ENCODE measurements at regions not wholly inside any gene's neighbourhood (a gene's known extent, or its start where the extent isn't known, plus 50 kb on each side); places are given as distances from the start of the nearest gene placed in this dataset.

GRCh38 chr2:79453918-79454317 lies 58.9 kb upstream of the CTNNA2 start:
- DNase-seq (ENCODE audit: low read depth), result no peak

- no peak for DNase-seq (ENCODE audit: low read depth)
Observed at GRCh38 chr2:79452651-79453050, 60.2 kb upstream of the CTNNA2 start.

DNA sequence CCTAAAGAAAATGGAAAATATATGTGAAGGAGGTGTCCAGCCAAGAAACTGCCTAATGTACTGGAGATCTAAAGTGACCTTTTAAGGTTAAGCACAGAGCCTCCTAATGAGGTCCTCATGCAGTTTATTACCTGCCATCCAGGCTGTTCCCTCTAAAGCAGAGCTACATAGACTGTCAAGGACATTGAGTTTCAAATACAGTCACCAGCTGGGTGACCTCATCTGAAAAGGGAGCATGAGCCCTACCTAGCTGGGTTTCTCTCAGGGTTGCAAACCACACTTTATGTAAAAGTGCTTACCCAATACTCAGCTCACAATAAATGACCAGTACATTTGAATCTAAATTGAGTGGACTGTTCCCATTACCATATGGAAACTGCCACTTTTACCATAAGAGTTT lies 65.4 kb upstream of the CTNNA2 start:
- no peak for DNase-seq (ENCODE audit: low read depth)

GRCh38 chr2:79446313-79446712 lies 66.5 kb upstream of the CTNNA2 start:
- no peak for DNase-seq (ENCODE audit: low read depth)

GRCh38 chr2:79437433-79438267 lies 75.2 kb upstream of the CTNNA2 start:
- no peak for DNase-seq (ENCODE audit: low read depth)

DNA sequence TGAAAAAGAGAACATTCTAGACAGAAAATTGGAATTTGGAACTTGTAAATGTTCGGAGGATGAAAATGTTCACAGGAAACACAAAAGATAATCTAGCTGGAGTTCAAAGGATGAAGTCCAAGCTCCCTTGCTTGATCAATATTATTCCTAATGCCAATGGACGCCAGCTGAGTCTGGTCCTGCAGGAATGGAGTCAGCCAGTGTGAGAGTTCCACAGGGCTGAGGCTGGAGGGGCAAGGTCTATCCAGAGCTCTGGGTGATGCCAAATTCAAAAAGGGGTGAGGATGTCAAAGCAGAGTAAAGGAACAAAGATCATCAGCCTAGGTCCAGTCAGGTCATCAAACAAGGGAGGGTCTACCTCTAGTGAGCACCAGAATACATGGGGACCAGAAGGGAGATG lies 78.5 kb upstream of the CTNNA2 start:
- no peak for DNase-seq (ENCODE audit: low read depth)

- DNase-seq (ENCODE audit: low read depth), result no peak
Observed at GRCh38 chr2:79432731-79433146, 80.1 kb upstream of the CTNNA2 start.

GRCh38 chr2:79428745-79429144 lies 84.1 kb upstream of the CTNNA2 start:
- no peak for DNase-seq (ENCODE audit: low read depth)

DNA sequence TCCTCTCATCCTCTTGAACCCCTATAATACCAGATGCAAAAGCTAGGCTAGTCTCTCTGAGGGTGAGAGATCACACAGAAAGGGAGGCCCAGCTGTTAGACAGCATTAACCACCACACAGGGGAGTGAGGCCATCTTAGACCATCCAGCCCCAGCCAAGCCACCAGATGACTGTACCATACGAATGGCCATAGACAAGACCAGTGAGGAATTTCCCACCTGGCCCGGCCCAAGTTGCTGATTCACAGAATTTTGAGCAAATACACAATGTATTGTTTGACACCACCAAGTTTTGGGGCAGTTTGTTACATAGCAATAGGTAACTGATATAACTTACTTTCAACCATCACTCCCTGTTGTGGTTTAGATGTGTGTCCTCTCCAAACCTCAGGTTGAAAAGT lies 98.2 kb upstream of the CTNNA2 start:
- DNase-seq (ENCODE audit: low read depth), result no peak

- no peak for DNase-seq (ENCODE audit: low read depth)
Observed at GRCh38 chr2:79394485-79394859, 118.4 kb upstream of the CTNNA2 start.

GRCh38 chr2:79393806-79394484 lies 118.9 kb upstream of the CTNNA2 start:
- DNase-seq (ENCODE audit: low read depth), result no peak

GRCh38 chr2:79393107-79393685 lies 119.7 kb upstream of the CTNNA2 start:
- no peak for DNase-seq (ENCODE audit: low read depth)

GRCh38 chr2:79389481-79389880 lies 123.4 kb upstream of the CTNNA2 start:
- no peak for DNase-seq (ENCODE audit: low read depth)

GRCh38 chr2:79388024-79388423 lies 124.8 kb upstream of the CTNNA2 start:
- DNase-seq (ENCODE audit: low read depth), result no peak

- no peak for DNase-seq (ENCODE audit: low read depth)
Observed at GRCh38 chr2:79387431-79387830, 125.4 kb upstream of the CTNNA2 start.

DNA sequence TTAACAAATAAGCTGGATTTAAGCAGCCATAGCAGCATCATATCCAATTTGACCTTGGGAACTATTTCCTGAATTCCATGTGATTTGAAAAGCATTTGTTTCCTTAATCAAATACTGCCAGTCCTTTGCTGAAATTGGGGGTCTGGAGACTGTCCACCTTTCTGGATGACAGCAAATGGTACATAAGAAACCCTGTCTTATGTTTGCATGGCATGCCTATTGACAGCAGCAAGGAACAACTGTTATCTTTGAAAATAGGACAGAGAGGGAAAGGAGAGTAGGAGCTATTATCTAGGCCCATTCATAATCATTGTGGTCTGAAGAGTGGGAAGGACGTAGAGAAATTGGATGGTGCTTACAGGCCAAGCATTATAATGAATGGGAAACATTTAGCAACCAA lies 129.2 kb upstream of the CTNNA2 start:
- no peak for DNase-seq (ENCODE audit: low read depth)

GRCh38 chr2:79375817-79376216 lies 137.0 kb upstream of the CTNNA2 start:
- no peak for DNase-seq (ENCODE audit: low read depth)

DNA sequence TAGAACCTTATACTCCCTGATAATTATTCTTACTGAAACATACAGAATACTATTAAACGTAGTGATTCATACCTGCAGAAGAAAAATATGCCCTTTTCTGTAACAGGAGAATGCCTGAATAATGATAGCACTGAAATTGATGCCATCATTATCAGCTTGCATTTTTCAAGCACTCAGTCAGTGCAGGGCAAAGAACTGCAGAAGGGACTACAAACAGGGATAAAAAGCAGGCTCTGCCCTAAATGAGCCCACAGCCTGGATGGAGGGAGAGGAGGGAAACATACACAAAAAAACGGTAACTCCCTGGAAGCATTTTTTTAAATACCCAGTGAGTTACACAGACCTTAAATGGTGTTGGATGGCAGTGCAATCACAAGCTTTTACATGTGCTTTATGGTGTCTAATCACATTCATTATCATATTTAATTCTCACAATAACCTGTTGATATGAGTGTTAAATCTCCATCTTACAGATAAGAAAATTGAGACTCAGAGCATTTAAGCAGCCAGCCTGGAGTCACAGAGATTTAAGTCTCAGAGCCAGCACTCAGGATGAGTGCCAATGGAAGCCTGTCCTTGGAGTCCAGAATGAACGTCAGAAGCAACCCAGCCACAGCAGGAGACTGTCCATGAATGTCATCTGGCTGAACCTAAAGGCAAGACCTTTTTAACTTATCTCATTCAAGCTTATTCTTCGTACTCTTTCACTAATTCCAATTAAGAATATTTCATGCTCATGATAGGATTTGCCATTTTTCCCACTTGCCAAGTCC lies 139.3 kb upstream of the CTNNA2 start:
- DNase-seq (ENCODE audit: low read depth), result no peak

GRCh38 chr2:79370976-79371538 lies 141.8 kb upstream of the CTNNA2 start:
- DNase-seq (ENCODE audit: low read depth), result no peak

DNA sequence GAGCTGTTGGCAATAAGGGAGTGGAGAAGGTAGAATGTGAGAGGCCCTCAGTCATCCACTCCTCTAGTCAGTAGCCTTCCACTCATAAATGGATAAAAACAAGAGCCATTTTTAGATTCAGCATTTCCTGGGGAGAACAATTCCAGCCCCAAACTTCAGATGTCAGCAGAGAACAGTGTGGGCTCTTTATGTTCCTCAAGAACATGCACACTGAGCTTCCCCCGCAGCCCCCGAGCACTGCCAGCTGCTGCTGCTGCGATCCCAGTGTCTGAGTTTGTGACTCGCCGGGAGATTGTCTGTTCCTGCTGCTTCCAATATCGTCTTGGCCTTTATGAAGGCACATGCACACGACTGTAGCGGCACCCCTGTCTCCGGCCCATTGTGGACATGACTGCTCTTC lies 143.7 kb upstream of the CTNNA2 start:
- DNase-seq (ENCODE audit: low read depth), result no peak

- DNase-seq (ENCODE audit: low read depth), result no peak
Observed at GRCh38 chr2:79368116-79368630, 144.7 kb upstream of the CTNNA2 start.

DNA sequence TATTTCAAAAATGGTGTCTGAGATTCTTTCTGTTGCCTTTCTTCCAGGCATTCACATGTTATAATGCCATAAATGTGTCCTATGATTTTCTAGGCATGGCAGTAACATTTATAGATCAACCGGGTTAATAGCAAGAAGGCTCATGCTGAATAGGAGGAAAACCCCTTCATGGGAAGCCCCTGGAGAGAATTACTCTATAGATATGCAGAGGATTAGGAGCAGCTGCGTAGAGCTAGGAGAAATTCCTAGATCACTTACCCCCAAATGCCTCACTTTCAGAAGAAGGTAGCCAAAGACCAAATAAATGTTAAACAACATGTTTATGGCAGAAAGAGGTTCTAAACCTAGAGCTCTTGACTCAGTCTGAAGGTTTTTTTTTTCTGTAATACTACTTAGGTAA lies 153.4 kb upstream of the CTNNA2 start:
- no peak for DNase-seq (ENCODE audit: low read depth)
